NCI-H2227 treated with DMSO at 0.1 percent for 48 hours (cell line): ENCODE measurements at regions not wholly inside any gene's neighbourhood (a gene's known extent, or its start where the extent isn't known, plus 50 kb on each side); places are given as distances from the start of the nearest gene placed in this dataset.

ENCODE experiments used
- DNase-seq: peaks from one replicate; lab custom pipeline; 2025; lab: John Stamatoyannopoulos, UW

DNA sequence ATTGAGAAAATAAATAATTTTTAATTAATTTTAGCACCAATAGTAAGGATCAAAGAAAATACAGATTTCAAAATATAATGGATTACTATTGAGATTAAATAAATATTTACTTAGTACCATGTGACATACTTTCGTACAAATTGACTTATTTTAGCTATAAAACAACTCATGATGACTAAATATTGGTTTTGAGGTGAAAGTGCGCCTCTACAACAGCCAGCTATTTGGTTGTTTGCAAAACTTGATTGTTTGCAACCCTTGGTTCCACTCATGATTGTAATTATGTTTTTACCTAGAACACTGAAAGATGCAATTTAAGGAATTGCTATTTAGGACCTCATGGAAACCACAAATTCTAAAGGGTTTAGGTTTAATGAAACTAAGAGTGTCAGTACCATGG lies 51.9 kb upstream of the PPM1H start:
- DNase-seq = no peak
